Ammon's horn (tissue), 1 donor: ENCODE measurements at regions not wholly inside any gene's neighbourhood (a gene's known extent, or its start where the extent isn't known, plus 50 kb on each side); places are given as distances from the start of the nearest gene placed in this dataset.

ENCODE experiments used
- DNase-seq: peaks from one replicate; pipeline ENCODE4 v3.0.0-alpha.2; 2016; ENCODE audit warnings: low spot score

DNA sequence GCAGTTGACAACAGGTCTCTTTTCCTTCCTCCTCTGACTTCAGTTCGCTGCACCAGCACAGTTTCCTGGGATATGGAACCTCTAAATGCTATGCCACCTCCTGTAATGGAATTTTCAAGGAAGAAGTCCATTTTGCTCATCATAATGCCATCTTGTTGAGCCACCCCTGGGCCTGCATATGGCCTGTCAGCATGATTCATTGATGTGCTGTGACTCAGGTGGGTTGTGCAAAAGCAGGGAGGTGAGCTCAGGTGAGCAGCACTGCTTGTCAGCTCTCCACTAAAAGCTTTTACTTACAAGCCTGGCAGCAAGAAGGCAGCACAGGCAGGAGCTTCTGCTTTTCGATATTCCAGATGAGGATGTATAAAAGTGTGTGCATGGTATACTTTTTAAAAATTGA is 247.1 kb upstream of the LMCD1 start:
- no peak for DNase-seq

DNA sequence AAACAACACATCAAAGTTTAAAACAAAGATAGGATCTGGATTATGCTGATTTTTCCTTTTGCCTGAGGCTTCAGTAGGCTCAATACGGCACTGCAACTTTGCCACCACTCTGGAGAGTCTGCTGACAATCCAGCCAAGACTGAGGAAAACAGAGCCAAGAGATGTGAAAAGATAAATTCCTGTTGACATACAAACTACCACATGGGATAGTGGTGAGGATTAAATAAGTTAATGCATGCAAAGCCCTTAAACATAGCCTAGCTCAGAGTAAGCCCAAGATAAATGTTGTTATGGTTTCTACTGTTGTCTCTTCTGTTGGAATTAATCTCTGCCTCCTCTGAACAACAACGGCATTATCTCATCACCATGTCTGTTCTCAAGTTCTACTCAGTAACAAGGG is 245.9 kb upstream of the LMCD1 start:
- DNase-seq: no peak

DNA sequence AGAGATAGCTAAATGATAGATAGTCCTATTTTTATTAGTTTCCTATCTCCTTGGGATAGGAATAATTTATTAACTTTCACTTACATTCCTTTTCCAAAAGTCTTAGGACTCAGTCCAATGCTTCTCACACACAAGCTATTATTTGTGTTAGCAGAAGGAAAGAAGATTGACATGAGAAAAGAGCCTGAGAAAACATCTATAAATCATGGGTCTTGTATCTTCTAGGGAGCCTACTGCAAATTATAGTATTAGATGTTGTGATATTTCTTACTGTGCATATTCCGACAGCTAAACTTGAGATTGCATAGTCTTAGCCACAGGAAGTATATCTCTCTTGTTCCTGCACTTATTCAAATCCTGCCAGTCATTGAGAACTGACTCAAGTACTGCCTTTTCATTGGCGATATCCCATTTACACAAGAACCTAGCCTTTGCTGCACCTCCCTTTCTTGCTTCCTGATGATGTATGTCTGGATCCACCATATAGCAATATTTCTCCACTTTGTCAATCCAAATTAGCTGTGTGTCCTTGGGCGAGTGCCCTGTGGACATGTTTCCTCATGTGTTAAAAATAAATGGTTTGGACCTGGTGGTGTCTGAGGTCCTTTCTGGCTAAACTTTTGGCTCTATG is 245.1 kb upstream of the LMCD1 start:
- no peak for DNase-seq

DNA sequence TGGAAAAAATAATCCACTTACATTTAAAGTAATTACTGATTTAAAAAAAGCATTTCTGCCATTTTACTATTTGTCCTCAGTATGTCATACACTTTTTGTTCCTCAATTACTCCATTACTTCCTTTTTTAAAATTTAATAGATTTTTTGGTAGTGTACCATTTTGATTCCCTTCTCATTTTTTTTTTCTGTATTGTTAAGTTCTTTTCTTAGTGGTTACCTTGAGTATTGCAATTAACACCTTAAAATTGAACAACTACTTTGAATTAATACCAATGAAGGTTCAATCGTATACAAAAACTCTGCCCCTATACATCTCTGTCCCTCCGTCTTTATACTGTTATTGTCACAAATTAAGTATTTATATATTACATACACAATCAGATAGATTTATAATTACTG is 240.6 kb upstream of the LMCD1 start:
- DNase-seq: no peak

DNA sequence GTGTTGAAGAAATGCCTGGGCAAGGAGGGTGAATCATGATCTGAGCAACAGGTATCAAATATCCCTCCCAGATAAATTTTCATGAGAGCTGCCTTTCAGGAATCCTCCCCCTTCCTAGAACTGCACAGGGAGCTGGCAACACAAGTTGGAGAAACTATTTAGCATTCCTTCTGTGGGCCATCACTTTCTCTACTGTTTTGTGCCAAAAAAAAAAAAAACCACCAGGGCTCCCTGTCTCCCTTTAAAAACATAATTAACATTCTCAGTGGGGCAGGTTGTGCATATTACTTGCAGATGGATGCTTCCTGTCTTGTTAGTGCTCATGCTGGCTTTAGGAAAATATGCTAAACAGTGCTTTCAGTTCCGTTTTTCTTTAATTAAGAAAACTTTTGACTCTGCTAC is 234.9 kb upstream of the LMCD1 start:
- DNase-seq: peak; percentile 35

DNA sequence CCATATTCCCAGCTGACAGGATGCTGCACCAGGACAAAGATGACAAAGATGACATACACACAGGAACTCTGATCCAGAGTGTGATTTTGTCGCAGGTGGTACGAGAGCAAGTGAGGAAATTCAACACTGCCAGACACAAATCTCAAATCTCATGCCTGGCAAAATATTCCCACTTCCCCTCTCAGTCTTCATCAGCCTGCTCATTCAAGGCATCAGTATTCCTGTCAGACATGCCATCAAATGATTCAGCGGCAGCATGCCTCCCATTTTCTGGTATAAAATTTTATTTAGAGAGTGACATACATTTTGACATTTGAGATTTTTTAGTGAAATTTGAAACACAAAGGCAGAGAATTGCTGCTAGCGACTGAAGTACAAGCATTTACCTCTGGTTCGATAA is 228.1 kb upstream of the LMCD1 start:
- DNase-seq: no peak

DNA sequence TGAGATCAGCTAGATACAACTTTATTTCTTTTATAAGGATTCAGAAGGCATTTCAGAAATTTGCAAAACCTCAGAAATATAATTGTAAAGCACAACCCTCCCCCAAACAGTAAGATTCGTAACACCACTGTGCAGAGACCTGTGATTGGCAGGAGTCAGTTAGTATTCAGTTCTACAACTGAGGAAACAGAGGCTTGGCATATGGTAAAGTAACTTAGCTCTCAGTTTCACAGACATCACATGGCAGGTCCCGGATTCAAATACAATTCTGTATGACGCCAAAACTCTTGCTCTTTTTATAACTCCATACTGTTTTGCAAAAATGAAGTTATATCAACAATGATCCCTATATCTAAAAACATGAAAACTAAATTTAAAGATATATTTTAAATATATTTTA is 225.6 kb upstream of the LMCD1 start:
- DNase-seq: no peak

DNA sequence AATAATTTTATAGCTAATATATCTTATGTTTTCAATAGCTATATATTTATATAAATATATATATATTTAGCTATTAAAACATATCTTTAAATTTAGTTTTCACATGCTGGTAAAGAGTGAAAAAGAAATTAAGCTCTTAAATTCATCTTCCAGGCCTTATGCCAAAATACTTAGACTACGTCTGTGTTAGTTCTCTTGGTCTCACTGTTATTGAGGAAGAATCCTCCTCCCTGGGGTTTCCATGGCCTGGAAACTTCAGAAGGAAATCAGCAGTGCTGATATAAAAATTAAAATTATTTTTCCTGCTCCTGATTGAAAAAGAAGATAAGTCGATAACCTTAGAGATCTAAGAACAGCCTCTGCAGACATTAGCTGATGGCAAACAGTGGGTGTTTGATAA is 225.1 kb upstream of the LMCD1 start:
- DNase-seq: no peak

DNA sequence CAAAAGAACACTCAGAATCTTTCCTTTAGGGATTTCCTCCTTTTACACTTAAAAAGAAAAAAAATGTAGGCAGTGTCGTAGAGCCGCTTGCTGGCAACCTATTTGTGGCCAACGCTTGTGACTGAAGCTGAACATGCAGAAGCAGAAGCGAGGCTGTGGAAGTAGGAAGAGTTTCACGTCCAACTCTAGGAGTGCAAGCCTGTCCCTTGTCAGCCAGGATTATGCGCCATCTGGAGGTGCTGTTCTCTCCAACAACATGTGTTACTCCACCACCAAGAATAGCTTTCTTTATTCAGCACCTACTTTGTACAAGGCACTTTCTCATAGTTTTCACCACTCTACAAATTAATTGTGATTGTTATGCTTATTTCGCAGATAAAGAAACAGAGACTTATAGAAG is 223.2 kb upstream of the LMCD1 start:
- DNase-seq: peak; percentile 70

DNA sequence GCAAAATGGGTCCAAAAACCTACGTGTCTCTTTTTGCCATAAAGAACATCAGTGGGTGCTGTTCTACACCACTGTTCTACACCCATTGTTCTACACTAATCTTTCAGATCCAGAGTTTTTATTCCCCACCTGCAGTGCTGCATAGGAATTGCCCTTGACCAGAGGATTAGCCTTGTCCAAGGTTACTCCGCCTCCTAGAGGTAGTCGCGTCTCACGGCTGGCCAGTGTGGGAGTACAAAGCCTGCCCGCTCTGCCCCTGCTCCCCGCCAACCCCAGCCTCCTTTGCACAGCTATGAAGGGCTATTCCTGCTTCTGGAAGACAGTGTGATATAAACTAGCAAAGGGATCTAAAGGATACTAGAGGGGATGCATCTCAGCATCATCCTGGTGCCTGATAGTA is 222.1 kb upstream of the LMCD1 start:
- DNase-seq: no peak

DNA sequence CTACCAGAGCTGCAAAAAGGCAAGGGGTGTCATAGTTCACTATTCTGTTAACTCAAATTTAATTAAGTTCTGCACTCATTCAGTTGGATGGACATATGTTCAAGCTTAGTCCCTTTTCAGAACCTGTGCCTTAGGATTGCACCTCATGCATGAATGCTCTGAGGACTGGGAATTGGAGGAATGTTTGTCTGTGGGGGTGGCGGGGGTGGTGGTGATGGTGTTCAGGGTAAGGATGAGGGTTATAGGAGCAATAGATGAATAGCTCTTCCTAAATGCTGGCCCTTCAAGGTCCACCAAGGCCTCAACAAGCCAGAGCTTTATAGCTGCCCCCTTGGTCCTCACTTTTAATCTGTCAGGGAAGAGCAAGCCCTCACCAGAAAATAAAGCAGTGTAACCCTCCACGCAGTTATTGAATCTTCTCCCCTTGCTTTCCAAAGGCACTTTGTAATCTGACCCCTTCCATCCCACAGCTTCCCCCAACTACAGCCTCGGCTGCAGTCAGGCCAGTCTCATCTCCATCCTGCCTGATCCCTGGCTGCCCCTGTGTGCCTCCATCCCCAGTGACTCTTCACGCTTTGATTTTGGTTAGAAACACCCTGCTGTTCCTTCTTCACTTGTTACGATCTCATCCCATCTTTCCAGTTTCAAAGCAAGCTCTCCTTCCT is 221.6 kb upstream of the LMCD1 start:
- DNase-seq: no peak

DNA sequence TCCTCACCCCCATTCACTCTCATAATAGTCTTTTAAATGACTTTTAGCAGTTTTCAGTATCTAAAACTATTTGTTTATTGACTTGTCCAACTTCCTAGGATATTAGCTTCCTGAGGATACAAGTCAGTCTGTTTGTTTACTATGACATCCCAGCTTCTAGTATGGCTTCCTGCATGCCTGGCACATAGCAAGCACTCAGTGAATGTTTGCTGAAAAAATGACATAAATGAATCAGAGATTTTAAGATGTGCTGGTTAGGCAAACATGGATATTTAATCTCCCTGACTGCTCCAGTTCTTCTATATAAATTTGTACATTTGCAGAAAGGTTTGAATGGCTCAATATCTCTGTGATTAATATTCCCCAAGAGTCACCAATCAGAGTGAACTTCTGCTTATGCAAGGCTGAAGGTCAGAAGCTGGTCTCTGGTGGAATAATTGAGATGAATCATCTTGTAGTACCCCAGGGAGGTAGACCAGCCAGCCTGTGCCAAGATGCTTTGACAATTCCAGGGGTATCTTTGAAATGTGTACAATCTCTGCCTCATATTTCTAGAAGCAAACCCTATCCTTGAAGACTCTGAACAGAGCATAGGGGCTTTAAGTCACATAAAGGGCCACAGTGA is 219.0 kb upstream of the LMCD1 start:
- DNase-seq: no peak

DNA sequence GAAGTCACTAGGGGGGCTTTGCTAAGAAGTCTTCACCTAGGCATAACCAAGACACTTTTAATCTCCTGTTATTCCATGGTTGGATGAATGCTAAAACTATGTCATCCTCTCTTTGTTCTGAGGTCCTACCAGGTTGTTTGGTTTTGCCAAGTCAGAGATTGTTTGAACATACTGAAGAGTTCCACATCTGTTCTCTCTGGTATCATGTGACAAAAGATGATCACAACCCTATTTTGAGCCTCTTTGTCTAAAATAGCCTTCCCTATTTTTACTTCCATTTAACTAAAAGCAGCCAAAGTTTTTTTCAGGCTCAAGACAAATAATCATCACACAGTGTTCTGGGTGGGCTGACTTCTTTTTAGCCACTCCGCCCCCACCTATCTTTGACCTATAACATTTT is 218.4 kb upstream of the LMCD1 start:
- DNase-seq: no peak

DNA sequence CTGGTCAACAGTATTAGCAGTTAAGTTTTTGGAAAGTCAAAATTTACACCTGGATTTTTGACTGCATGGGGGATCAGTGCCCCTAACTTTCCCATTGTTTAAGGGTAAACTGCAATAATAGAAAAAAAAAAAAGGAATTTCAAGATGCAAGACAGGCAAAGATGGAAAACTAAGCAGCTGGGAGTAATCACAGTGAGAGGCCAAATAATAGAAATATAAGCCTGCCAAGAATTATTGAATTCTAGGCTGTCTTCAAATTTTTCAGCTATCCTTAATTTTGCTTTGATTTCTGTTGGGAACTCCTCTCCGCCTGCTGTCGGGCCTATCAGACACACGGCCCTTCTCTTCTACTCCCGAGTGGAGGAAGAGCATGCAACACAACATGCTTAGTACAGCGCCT is 215.5 kb upstream of the LMCD1 start:
- DNase-seq: no peak

DNA sequence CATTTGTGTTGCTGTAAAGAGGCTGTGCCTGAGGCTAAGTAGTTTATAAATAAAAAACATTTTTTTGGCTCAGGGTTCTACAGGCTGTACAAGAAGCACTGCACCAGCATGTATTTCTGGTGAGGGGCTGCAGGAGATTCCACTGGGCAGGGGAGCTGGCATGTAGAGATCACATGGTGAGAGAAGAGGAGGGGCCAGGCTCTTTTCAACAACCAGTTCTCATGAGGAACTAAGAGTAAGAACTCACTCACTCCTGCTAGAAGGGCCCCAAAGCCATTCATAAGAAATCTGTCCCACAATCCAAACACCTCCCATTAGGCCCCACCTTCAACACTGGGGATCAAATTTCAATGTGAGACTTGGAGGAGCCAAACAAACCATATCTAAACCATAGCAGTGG is 214.9 kb upstream of the LMCD1 start:
- no peak for DNase-seq

DNA sequence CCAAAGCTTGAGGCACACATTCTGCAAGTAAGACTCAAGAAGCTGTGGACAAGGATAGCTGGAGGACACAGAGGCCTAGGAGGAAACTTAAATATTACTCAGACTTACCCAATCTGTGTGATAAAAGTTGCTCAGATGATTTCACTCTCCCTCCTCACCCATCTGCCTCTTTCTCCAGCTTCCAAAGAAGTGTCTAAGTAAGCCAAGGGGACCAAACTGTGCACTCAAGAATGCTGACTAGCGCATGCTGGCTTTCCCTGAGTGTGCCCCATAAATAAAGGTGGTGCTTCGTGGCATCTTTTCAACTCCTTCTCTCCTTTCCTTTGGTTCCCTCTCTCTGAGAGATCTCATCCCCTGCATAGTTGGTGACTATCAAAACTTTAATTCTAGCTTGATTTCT is 211.0 kb upstream of the LMCD1 start:
- no peak for DNase-seq

DNA sequence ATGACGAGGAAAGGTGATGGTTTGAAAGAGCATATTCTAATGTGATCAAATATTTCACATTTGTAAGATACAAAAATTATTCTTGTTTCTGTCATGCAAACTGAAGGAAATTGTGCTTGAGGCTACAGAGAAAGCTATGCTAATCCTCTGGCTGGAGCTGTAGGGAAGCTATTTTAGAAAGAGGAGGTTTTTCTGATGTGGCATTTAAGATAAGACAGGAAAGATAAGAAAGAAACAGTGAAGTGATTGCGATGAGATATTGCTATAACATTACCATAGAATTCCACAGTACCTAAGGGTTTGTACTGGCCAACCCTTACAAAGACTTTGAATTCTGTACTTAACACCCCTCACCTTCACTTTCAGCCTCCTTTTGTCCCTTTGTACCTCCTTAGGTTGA is 205.2 kb upstream of the LMCD1 start:
- DNase-seq: no peak

DNA sequence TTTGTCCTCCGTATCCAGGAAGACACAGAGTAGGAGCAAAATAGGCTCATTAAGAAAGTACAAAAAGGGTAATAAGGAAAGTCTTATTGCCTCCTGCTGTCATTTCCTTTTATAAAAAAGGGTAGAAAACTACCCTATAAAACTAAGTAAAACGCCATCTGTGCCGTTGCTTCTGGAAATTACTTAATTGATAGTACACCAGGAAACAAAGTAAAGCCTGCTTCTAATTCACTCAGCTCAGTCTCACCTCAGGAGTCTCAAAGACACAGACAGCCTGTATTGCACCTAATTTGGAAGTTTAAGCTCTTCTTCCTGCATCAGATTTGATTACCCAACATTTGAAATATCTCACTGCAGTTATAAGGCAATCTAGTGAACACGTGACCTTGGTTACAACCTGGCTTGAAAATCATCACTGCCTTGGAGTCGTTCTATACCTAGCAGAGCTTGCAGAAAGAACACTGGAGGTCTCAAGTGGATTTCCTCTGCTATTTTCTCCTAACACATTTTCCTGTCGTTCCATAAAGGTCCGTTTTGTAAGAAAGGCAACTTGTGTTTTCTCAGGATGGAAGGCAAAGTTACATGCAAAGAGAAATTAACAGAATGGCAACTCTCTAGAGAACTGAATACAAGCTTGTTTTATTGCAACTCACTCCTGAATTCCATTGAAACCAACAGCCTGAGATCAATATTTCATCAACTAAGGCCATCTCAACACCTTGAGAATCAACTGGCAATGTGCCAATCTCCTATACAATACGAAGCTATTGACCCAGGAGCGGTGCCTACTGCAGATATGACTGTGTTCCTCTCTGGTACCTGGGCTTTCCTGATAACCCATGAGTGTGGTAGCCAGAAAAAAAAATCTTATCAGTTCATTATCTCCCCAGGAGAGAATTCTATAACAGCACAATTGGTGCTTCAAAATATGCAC is 203.3 kb upstream of the LMCD1 start:
- no peak for DNase-seq

DNA sequence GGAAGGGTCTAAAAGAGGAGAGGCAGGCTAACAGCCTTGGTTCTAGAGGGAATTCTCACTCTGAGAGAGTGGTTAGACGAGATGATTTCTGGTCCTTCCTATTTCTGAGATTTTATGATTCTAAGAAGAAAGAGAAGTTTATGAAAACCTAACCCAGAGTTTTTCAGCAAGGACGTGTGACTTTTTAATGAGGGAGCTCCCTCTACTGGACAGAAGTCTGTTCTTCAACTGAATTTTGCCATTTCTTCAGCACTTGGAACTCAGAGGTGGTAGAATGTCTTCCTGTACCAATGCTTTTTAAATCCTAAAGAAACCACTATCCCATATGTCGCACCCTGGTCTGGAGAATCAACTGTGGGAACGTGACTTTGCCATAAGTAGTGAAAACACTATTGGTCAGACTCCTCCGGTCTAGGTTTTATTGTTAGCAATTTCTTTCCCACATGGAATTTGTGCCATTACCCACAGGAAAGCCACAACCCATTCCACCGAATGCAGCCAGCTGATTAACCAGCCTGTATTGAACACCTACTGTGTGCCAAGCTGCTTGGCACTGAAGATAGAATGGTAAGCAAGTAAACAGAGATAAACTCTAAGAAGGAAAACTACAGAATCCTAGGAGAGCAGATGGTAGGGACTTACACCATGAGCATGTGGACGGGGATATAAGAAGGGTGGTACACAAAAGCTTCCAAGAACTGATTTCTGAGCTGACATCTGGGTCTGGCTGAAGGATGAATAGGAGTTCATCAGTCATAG is 199.5 kb upstream of the LMCD1 start:
- peak; percentile 69 for DNase-seq

DNA sequence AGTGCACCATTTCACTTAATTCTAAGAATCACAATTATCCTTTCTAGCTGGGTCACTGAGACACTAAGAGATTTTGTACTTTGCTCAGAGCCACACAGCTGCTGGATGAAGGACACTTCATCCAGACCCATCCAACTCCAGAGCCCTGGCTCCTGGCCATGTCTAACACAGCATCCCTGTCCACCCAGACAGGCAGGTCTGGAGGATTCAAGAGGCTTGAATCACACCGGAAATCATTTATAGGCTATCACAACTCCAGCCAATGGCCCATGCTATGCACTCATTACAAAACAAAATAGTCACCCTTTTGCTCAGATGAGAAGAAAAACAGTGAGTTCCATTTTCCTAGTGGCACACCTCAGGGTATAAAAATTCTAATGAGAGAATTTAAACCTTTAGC is 198.2 kb upstream of the LMCD1 start:
- DNase-seq: no peak

DNA sequence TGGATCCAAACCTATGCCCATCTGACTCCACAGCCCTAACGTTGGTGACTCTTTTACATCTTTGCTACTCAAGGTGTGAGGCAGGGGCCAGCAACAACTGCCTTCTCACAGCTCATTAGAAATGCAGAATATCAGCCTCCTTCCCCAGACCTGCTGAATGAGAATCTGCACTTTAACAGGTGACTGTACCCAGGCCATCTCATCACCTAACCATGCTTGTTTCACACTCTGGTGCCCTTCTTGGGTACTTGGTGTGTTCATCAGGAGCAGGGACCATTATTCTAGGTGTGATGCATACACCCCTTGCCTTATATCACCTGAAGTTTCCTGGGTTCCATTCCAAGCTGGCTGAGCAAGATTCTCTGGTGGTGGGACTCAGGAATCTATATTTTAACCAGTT is 196.3 kb upstream of the LMCD1 start:
- DNase-seq: no peak

DNA sequence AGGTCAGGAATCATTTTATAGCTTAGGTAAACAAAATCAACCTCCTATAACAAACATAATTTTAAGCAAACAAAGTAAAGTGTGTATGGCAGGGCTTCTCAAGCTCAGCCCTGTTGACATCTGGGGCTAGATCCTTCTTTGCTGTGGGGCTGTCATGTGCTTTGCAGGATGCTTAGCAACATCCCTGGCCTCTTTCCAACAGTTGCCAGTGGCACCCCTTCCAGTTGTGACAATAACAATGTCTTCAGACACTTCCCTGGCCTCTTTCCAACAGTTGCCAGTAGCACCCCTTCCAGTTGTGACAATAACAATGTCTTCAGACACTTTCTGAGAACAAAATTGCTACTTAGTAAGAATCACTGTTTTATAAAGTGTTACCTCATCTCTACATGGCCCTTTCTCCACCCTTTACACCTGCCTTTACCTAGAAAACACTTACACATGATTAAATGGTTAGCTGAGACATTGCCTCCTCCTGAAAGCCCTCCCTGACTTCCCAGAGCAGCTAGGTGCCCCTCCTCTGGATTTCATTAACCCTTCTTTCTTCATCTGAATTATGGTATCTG is 194.0 kb upstream of the LMCD1 start:
- peak; percentile 36 for DNase-seq
